Mesendoderm (in vitro differentiated cells): ENCODE measurements at regions not wholly inside any gene's neighbourhood (a gene's known extent, or its start where the extent isn't known, plus 50 kb on each side); places are given as distances from the start of the nearest gene placed in this dataset.

Source experiments
- DNase-seq: peaks from one replicate; pipeline ENCODE4 v3.0.0; 2013
- H2AK5ac ChIP-seq: 2 replicates; pipeline ENCODE4 v1.6.1; 2013; ENCODE audit warnings: low read length, inconsistent platforms
- H2BK120ac ChIP-seq: 2 replicates; pipeline ENCODE4 v1.6.1; 2013; ENCODE audit warnings: low read depth, mild to moderate bottlenecking, low read length, moderate library complexity, mixed read lengths
- H2BK15ac ChIP-seq: replicated peaks from 2 replicates; pipeline ENCODE4 v1.6.1; 2013; ENCODE audit warnings: low read depth, mild to moderate bottlenecking, moderate library complexity
- H2BK5ac ChIP-seq: 2 replicates; pipeline ENCODE4 v1.6.1; 2013; ENCODE audit warnings: low read length, inconsistent platforms
- H3K18ac ChIP-seq: 2 replicates; pipeline ENCODE4 v1.6.1; 2013; ENCODE audit warnings: mild to moderate bottlenecking, low read length, mixed read lengths
- H3K23ac ChIP-seq: one replicate; pipeline ENCODE4 v1.6.1; 2013; ENCODE audit warnings: low read length
- H3K27ac ChIP-seq: 2 replicates; pipeline ENCODE4 v1.5.1; 2013; ENCODE audit warnings: low read depth, mild to moderate bottlenecking, inconsistent platforms, low read length, moderate library complexity
- H3K27me3 ChIP-seq: 2 replicates; pipeline ENCODE4 v1.6.1; 2013; ENCODE audit warnings: low read length, control low read depth, mild to moderate bottlenecking, inconsistent platforms; ENCODE audit not compliant: insufficient read depth, poor library complexity
- H3K36me3 ChIP-seq: 2 replicates; pipeline ENCODE4 v1.6.1; 2013; ENCODE audit warnings: low read length, inconsistent platforms; ENCODE audit not compliant: control insufficient read depth, insufficient read depth
- H3K4ac ChIP-seq: one replicate; pipeline ENCODE4 v1.6.1; 2013; ENCODE audit warnings: low read depth, mild to moderate bottlenecking, low read length, moderate library complexity
- H3K4me1 ChIP-seq: 2 replicates; pipeline ENCODE4 v1.6.1; 2013; ENCODE audit warnings: low read depth, low read length, inconsistent platforms; ENCODE audit not compliant: control insufficient read depth
- H3K4me2 ChIP-seq: 2 replicates; pipeline ENCODE4 v1.6.1; 2013; ENCODE audit warnings: low read length
- H3K4me3 ChIP-seq: 2 replicates; pipeline ENCODE4 v1.5.1; 2013; ENCODE audit warnings: mild to moderate bottlenecking, low read length
- H3K56ac ChIP-seq: one replicate; pipeline ENCODE4 v1.6.1; 2013; ENCODE audit warnings: low read length
- H3K79me1 ChIP-seq: 2 replicates; pipeline ENCODE4 v1.6.1; 2013; ENCODE audit warnings: low read length, inconsistent platforms
- H3K79me2 ChIP-seq: 2 replicates; pipeline ENCODE4 v1.6.1; 2013; ENCODE audit warnings: mild to moderate bottlenecking, low read length; ENCODE audit not compliant: control insufficient read depth, insufficient read depth
- H3K9ac ChIP-seq: 2 replicates; pipeline ENCODE4 v1.6.1; 2013; ENCODE audit warnings: low read length, inconsistent platforms
- H4K5ac ChIP-seq: one replicate; pipeline ENCODE4 v1.6.1; 2013; ENCODE audit warnings: low read length
- H4K8ac ChIP-seq: one replicate; pipeline ENCODE4 v1.6.1; 2013; ENCODE audit warnings: low read depth, mild to moderate bottlenecking, control low read depth, low read length, moderate library complexity
- WGBS: extraction: QIAGEN DNeasy Blood & Tissue Kit; methylation state at CpG from one replicate; pipeline ENCODE4 v1.1.7; 2013; ENCODE audit warnings: low lambda C conversion rate, missing lambda C conversion rate; ENCODE audit not compliant: insufficient coverage; ENCODE audit errors: extremely low coverage; 5-methylcytosine and 5-hydroxymethylcytosine counted together

GRCh38 chr11:115585361-115586024 lies 81.3 kb upstream of the CADM1 start:
- H2AK5ac ChIP-seq = no peak overlapping the region
- peaks cover 7% of the 10 kb centered on the region for H3K4me1 ChIP-seq
- H3K9ac ChIP-seq = no peak overlapping the region
- no peak overlapping the region for H2BK15ac ChIP-seq
- no peak overlapping the region for H3K27ac ChIP-seq
- H4K8ac ChIP-seq = no peak overlapping the region
- no peak overlapping the region for H3K23ac ChIP-seq
- no CpG with 5 or more reads among the region's 11 CpGs for WGBS
- no peaks in the 10 kb centered on the region for H3K79me2 ChIP-seq
- H4K5ac ChIP-seq = no peak overlapping the region
- no peaks in the 10 kb centered on the region for H3K27me3 ChIP-seq
- H3K4me2 ChIP-seq = no peak overlapping the region
- H3K4me3 ChIP-seq = no peak overlapping the region
- no peak for DNase-seq
- H3K79me1 ChIP-seq = no peaks in the 10 kb centered on the region
- H3K56ac ChIP-seq = no peak overlapping the region
- no peak overlapping the region for H2BK5ac ChIP-seq
- no peak overlapping the region for H3K18ac ChIP-seq
- no peak overlapping the region for H3K4ac ChIP-seq
- H3K36me3 ChIP-seq = no peaks in the 10 kb centered on the region
- H2BK120ac ChIP-seq = no peak overlapping the region

- WGBS = no CpG with 5 or more reads among the region's 20 CpGs
These were observed 77.8 kb upstream of the CADM1 start for GRCh38 chr11:115581871-115582639.

GRCh38 chr11:115580927-115581680 lies 76.9 kb upstream of the CADM1 start:
- no peak overlapping the region for H2BK120ac ChIP-seq
- H3K9ac ChIP-seq = no peak overlapping the region
- no peak overlapping the region for H4K8ac ChIP-seq
- DNase-seq = peak; percentile 85
- H2AK5ac ChIP-seq = no peak overlapping the region
- no peak overlapping the region for H3K27ac ChIP-seq
- no peak overlapping the region for H2BK15ac ChIP-seq
- H3K4me3 ChIP-seq = no peak overlapping the region
- H2BK5ac ChIP-seq = peak overlapping the region; percentile 0
- no peak overlapping the region for H3K4ac ChIP-seq
- peaks cover 8% of the 10 kb centered on the region for H3K4me1 ChIP-seq
- H4K5ac ChIP-seq = no peak overlapping the region
- H3K56ac ChIP-seq = peak overlapping the region; percentile 1
- H3K79me2 ChIP-seq = no peaks in the 10 kb centered on the region
- WGBS = no CpG with 5 or more reads among the region's 7 CpGs
- no peaks in the 10 kb centered on the region for H3K36me3 ChIP-seq
- H3K18ac ChIP-seq = peak overlapping the region; percentile 77
- no peaks in the 10 kb centered on the region for H3K79me1 ChIP-seq
- H3K27me3 ChIP-seq = no peaks in the 10 kb centered on the region
- no peak overlapping the region for H3K23ac ChIP-seq
- no peak overlapping the region for H3K4me2 ChIP-seq

More at GRCh38 chr11:115581871-115582639, 77.8 kb upstream of the CADM1 start:
- Histone ChIP-seq H3K36me3 (no peaks in the 10 kb centered on the region), H4K8ac (no peak overlapping the region), H3K27ac (no peak overlapping the region), H3K79me1 (no peaks in the 10 kb centered on the region), H3K23ac (no peak overlapping the region), H3K56ac (peak overlapping the region; percentile 56), H3K4me3 (no peak overlapping the region), H2BK15ac (no peak overlapping the region), H4K5ac (no peak overlapping the region), H3K9ac (peak overlapping the region; percentile 10), H3K4ac (no peak overlapping the region), H3K18ac (no peak overlapping the region), H3K79me2 (no peaks in the 10 kb centered on the region), H3K27me3 (no peaks in the 10 kb centered on the region), H2BK5ac (peak overlapping the region; percentile 21), H2AK5ac (peak overlapping the region; percentile 10), H3K4me2 (no peak overlapping the region), H2BK120ac (no peak overlapping the region), H3K4me1 (peaks cover 8% of the 10 kb centered on the region)
- peak; percentile 82 for DNase-seq

GRCh38 chr11:115580416-115580815 lies 76.2 kb upstream of the CADM1 start:
- peak overlapping the region; percentile 0 for H2BK5ac ChIP-seq
- H3K27ac ChIP-seq = no peak overlapping the region
- peak overlapping the region; percentile 1 for H3K56ac ChIP-seq
- H4K8ac ChIP-seq = no peak overlapping the region
- H4K5ac ChIP-seq = no peak overlapping the region
- H3K4me2 ChIP-seq = no peak overlapping the region
- no peak overlapping the region for H2BK120ac ChIP-seq
- WGBS = no CpG with 5 or more reads among the region's 4 CpGs
- no peak overlapping the region for H3K4ac ChIP-seq
- no peak overlapping the region for H2AK5ac ChIP-seq
- no peak overlapping the region for H3K4me3 ChIP-seq
- H3K18ac ChIP-seq = peak overlapping the region; percentile 77
- H3K79me2 ChIP-seq = no peaks in the 10 kb centered on the region
- peaks cover 8% of the 10 kb centered on the region for H3K4me1 ChIP-seq
- H3K23ac ChIP-seq = no peak overlapping the region
- no peaks in the 10 kb centered on the region for H3K27me3 ChIP-seq
- peak; percentile 43 for DNase-seq
- H3K79me1 ChIP-seq = no peaks in the 10 kb centered on the region
- no peak overlapping the region for H3K9ac ChIP-seq
- H2BK15ac ChIP-seq = no peak overlapping the region
- no peaks in the 10 kb centered on the region for H3K36me3 ChIP-seq

- no CpG with 5 or more reads among the region's 5 CpGs for WGBS
- no peak overlapping the region for H3K9ac ChIP-seq
- H3K56ac ChIP-seq = no peak overlapping the region
- H3K79me1 ChIP-seq = no peaks in the 10 kb centered on the region
- H3K4me3 ChIP-seq = no peak overlapping the region
- no peaks in the 10 kb centered on the region for H3K79me2 ChIP-seq
- no peak overlapping the region for H3K23ac ChIP-seq
- H2BK15ac ChIP-seq = no peak overlapping the region
- no peak overlapping the region for H2BK120ac ChIP-seq
- no peak overlapping the region for H3K4ac ChIP-seq
- H3K4me2 ChIP-seq = no peak overlapping the region
- no peak overlapping the region for H2BK5ac ChIP-seq
- H2AK5ac ChIP-seq = no peak overlapping the region
- H3K27ac ChIP-seq = no peak overlapping the region
- no peak overlapping the region for H4K5ac ChIP-seq
- no peak for DNase-seq
- peaks cover 8% of the 10 kb centered on the region for H3K4me1 ChIP-seq
- no peak overlapping the region for H4K8ac ChIP-seq
- H3K27me3 ChIP-seq = no peaks in the 10 kb centered on the region
- H3K18ac ChIP-seq = no peak overlapping the region
- no peaks in the 10 kb centered on the region for H3K36me3 ChIP-seq
These were observed 75.1 kb upstream of the CADM1 start for GRCh38 chr11:115579181-115579825.
